Trophoblast cell (in vitro differentiated cells and primary cell): ENCODE measurements at regions not wholly inside any gene's neighbourhood (a gene's known extent, or its start where the extent isn't known, plus 50 kb on each side); places are given as distances from the start of the nearest gene placed in this dataset.

Source experiments
- DNase-seq, 2 donors: peaks; one replicate each; pipeline ENCODE4 v3.0.0-alpha.2; 2016
- H2AFZ ChIP-seq: 2 replicates; pipeline ENCODE4 v1.6.1; 2013; ENCODE audit warnings: low read length, moderate library complexity, mild to moderate bottlenecking; ENCODE audit not compliant: insufficient read depth, poor library complexity
- H2AK5ac ChIP-seq: 2 replicates; pipeline ENCODE4 v1.6.1; 2013; ENCODE audit warnings: mild to moderate bottlenecking, low read length
- H2BK120ac ChIP-seq: 2 replicates; pipeline ENCODE4 v1.6.1; 2013; ENCODE audit warnings: low read length, mild to moderate bottlenecking, moderate library complexity; ENCODE audit not compliant: insufficient read depth, poor library complexity
- H2BK12ac ChIP-seq: 2 replicates; pipeline ENCODE4 v1.6.1; 2013; ENCODE audit warnings: mild to moderate bottlenecking, low read length, moderate library complexity
- H2BK5ac ChIP-seq: 2 replicates; pipeline ENCODE4 v1.6.1; 2013; ENCODE audit warnings: low read length, low read depth, moderate library complexity, mild to moderate bottlenecking; ENCODE audit not compliant: poor library complexity
- H3K14ac ChIP-seq: 2 replicates; pipeline ENCODE4 v1.6.1; 2013; ENCODE audit warnings: mild to moderate bottlenecking, low read length
- H3K18ac ChIP-seq: 2 replicates; pipeline ENCODE4 v1.6.1; 2013; ENCODE audit warnings: mild to moderate bottlenecking, low read length
- H3K23ac ChIP-seq: 2 replicates; pipeline ENCODE4 v1.6.1; 2013; ENCODE audit warnings: low read length
- H3K27ac ChIP-seq: 2 replicates; pipeline ENCODE4 v1.5.1; 2013; ENCODE audit warnings: low read depth, mild to moderate bottlenecking, inconsistent platforms, low read length, moderate library complexity
- H3K27me3 ChIP-seq: 2 replicates; pipeline ENCODE4 v1.6.1; 2013; ENCODE audit warnings: inconsistent platforms, mild to moderate bottlenecking, low read length, moderate library complexity; ENCODE audit not compliant: insufficient read depth
- H3K36me3 ChIP-seq, 2 experiments: 1 replicate in 1 of 2; 2 replicates in 1 of 2; pipeline ENCODE4 v1.6.1; 2013; ENCODE audit warnings: low read length in 2 of 2, mild to moderate bottlenecking in 2 of 2, moderate library complexity in 1 of 2; ENCODE audit not compliant: insufficient read depth in 2 of 2, control insufficient read depth in 1 of 2
- H3K4ac ChIP-seq: 2 replicates; pipeline ENCODE4 v1.6.1; 2013; ENCODE audit warnings: low read depth, mild to moderate bottlenecking, low read length, moderate library complexity
- H3K4me1 ChIP-seq, 2 experiments: 1 replicate in 1 of 2; 2 replicates in 1 of 2; pipeline ENCODE4 v1.6.1; 2013; ENCODE audit warnings: low read length in 2 of 2, mild to moderate bottlenecking in 2 of 2, moderate library complexity in 1 of 2; ENCODE audit not compliant: insufficient read depth in 2 of 2, control insufficient read depth in 1 of 2
- H3K4me2 ChIP-seq: 2 replicates; pipeline ENCODE4 v1.6.1; 2013; ENCODE audit warnings: inconsistent platforms, mild to moderate bottlenecking, low read length, moderate library complexity
- H3K4me3 ChIP-seq: 2 replicates; pipeline ENCODE4 v1.5.1; 2013; ENCODE audit warnings: mild to moderate bottlenecking, low read depth, low read length, inconsistent platforms
- H3K79me1 ChIP-seq: one replicate; pipeline ENCODE4 v1.6.1; 2013; ENCODE audit warnings: low read length
- H3K79me2 ChIP-seq: 2 replicates; pipeline ENCODE4 v1.6.1; 2013; ENCODE audit warnings: low read length, mild to moderate bottlenecking; ENCODE audit not compliant: control insufficient read depth, insufficient read depth, poor library complexity
- H3K9ac ChIP-seq: 2 replicates; pipeline ENCODE4 v1.6.1; 2013; ENCODE audit warnings: mild to moderate bottlenecking, low read length
- H3K9me3 ChIP-seq: 2 replicates; pipeline ENCODE4 v1.6.1; 2013; ENCODE audit warnings: low read depth, mild to moderate bottlenecking, control low read depth, inconsistent platforms, low read length; ENCODE audit not compliant: insufficient read depth
- H4K12ac ChIP-seq: 2 replicates; pipeline ENCODE4 v1.6.1; 2013; ENCODE audit warnings: low read depth, mild to moderate bottlenecking, low read length, moderate library complexity
- H4K8ac ChIP-seq: 2 replicates; pipeline ENCODE4 v1.6.1; 2013; ENCODE audit warnings: low read depth, mild to moderate bottlenecking, low read length, moderate library complexity
- H4K91ac ChIP-seq: one replicate; pipeline ENCODE4 v1.6.1; 2013; ENCODE audit warnings: low read depth, mild to moderate bottlenecking, low read length, moderate library complexity
- WGBS: extraction: QIAGEN DNeasy Blood & Tissue Kit; methylation state at CpG from one replicate; pipeline ENCODE4 v1.1.7; 2013; ENCODE audit warnings: missing lambda C conversion rate; ENCODE audit not compliant: insufficient read length, insufficient coverage; ENCODE audit errors: extremely low coverage; 5-methylcytosine and 5-hydroxymethylcytosine counted together

- no peaks in the 10 kb centered on the region for H3K79me1 ChIP-seq
- H3K27ac ChIP-seq = no peak overlapping the region
- H3K79me2 ChIP-seq = no peaks in the 10 kb centered on the region
- no peak overlapping the region for H3K23ac ChIP-seq
- no peak overlapping the region for H3K4me2 ChIP-seq
- H3K27me3 ChIP-seq = no peaks in the 10 kb centered on the region
- no peak overlapping the region for H2AFZ ChIP-seq
- H3K9me3 ChIP-seq = no peaks in the 10 kb centered on the region
- H3K4ac ChIP-seq = no peak overlapping the region
- WGBS = no CpG with 5 or more reads among the region's 2 CpGs
- no peak overlapping the region for H3K14ac ChIP-seq
- H3K9ac ChIP-seq = no peak overlapping the region
- H2BK5ac ChIP-seq = no peak overlapping the region
- H3K4me3 ChIP-seq = no peak overlapping the region
- no peak overlapping the region for H2AK5ac ChIP-seq
- H4K12ac ChIP-seq = no peak overlapping the region
- no peak overlapping the region for H2BK12ac ChIP-seq
- H3K4me1 ChIP-seq = no peaks in the 10 kb centered on the region
- H4K8ac ChIP-seq = no peak overlapping the region
- H2BK120ac ChIP-seq = no peak overlapping the region
- H3K36me3 ChIP-seq = no peaks in the 10 kb centered on the region
- H3K18ac ChIP-seq = no peak overlapping the region
- DNase-seq = no peak
- no peak overlapping the region for H4K91ac ChIP-seq
These were observed 634.8 kb upstream of the ADGRL2 start for GRCh38 chr1:81165963-81166362.

DNA sequence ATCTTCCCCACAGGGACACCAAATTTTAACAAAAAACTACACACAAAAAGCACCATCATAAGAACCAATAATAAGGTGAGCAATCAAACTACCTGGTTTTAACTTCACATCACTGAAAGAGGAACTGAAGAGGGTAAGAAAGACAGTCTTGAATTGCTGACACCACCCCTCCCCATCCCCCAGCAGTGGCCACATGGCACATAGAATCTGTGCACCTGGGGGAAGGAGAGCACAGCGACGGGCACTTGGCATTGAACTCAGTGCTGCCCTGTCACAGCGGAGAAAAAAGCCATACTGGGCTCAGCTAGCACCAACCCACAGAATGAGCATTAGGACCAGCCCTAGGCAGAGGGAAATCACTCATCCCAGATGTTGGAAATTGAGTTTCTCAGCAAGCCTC is 640.0 kb upstream of the ADGRL2 start:
- Histone ChIP-seq H3K4ac (no peak overlapping the region), H3K4me3 (no peak overlapping the region), H4K8ac (no peak overlapping the region), H2AK5ac (no peak overlapping the region), H2AFZ (no peak overlapping the region), H3K4me1 (peaks cover 0 to 2% of the 10 kb centered on the region in 2 experiments), H4K91ac (no peak overlapping the region), H3K36me3 (no peaks in the 10 kb centered on the region), H4K12ac (no peak overlapping the region), H3K18ac (no peak overlapping the region), H3K27me3 (no peaks in the 10 kb centered on the region), H3K9ac (no peak overlapping the region), H3K79me1 (no peaks in the 10 kb centered on the region), H3K79me2 (no peaks in the 10 kb centered on the region), H3K4me2 (no peak overlapping the region), H2BK12ac (no peak overlapping the region), H3K27ac (no peak overlapping the region), H2BK5ac (no peak overlapping the region), H3K14ac (no peak overlapping the region), H3K9me3 (no peaks in the 10 kb centered on the region), H2BK120ac (no peak overlapping the region), H3K23ac (no peak overlapping the region)
- no peak for DNase-seq
- no CpG with 5 or more reads among the region's 3 CpGs for WGBS

GRCh38 chr1:81158592-81158991 is 642.1 kb upstream of the ADGRL2 start:
- H3K4ac ChIP-seq = no peak overlapping the region
- H4K91ac ChIP-seq = no peak overlapping the region
- no peaks in the 10 kb centered on the region for H3K9me3 ChIP-seq
- H3K27ac ChIP-seq = no peak overlapping the region
- H3K27me3 ChIP-seq = no peaks in the 10 kb centered on the region
- H2BK120ac ChIP-seq = no peak overlapping the region
- H2AK5ac ChIP-seq = no peak overlapping the region
- no peak overlapping the region for H3K18ac ChIP-seq
- H3K79me2 ChIP-seq = no peaks in the 10 kb centered on the region
- H3K79me1 ChIP-seq = no peaks in the 10 kb centered on the region
- H2BK5ac ChIP-seq = no peak overlapping the region
- H2AFZ ChIP-seq = no peak overlapping the region
- no peak overlapping the region for H2BK12ac ChIP-seq
- peaks cover 0 to 2% of the 10 kb centered on the region in 2 experiments for H3K4me1 ChIP-seq
- H3K36me3 ChIP-seq = no peaks in the 10 kb centered on the region
- H3K4me2 ChIP-seq = no peak overlapping the region
- peak in 1 of 2 donors; percentile 42 for DNase-seq
- H4K8ac ChIP-seq = no peak overlapping the region
- no CpG with 5 or more reads among the region's 3 CpGs for WGBS
- H3K14ac ChIP-seq = no peak overlapping the region
- no peak overlapping the region for H3K9ac ChIP-seq
- H3K23ac ChIP-seq = no peak overlapping the region
- H3K4me3 ChIP-seq = no peak overlapping the region
- H4K12ac ChIP-seq = no peak overlapping the region

DNA sequence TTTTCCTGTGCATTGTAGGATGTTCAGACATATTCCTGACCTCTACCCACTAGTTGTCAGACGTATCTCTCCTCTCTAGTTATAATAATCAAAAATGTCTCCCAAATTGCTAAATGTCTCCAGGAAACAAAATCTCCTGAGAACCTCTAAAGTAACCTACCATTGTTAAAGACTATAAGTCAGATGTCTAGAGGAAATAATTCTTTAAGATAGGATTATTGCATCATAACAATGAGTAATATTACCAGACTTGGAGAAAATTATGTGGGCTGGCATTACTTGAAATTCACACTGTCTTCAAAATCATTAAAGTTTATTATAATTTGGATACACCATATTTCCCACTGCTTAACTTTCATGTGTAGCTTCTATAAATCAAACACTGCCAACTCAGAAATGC is 643.0 kb upstream of the ADGRL2 start:
- Histone ChIP-seq H3K9ac (no peak overlapping the region), H3K4me1 (peaks cover 0 to 2% of the 10 kb centered on the region in 2 experiments), H2BK12ac (no peak overlapping the region), H3K14ac (no peak overlapping the region), H3K27ac (no peak overlapping the region), H3K4me2 (no peak overlapping the region), H2AFZ (no peak overlapping the region), H2BK5ac (no peak overlapping the region), H3K79me1 (no peaks in the 10 kb centered on the region), H3K79me2 (no peaks in the 10 kb centered on the region), H3K4me3 (no peak overlapping the region), H2BK120ac (no peak overlapping the region), H3K27me3 (no peaks in the 10 kb centered on the region), H4K8ac (no peak overlapping the region), H3K23ac (no peak overlapping the region), H3K9me3 (no peaks in the 10 kb centered on the region), H4K91ac (no peak overlapping the region), H3K18ac (no peak overlapping the region), H3K36me3 (no peaks in the 10 kb centered on the region), H3K4ac (no peak overlapping the region), H2AK5ac (no peak overlapping the region), H4K12ac (no peak overlapping the region)
- WGBS = no CpG with 5 or more reads among the region's 1 CpG
- DNase-seq = peak in 1 of 2 donors; percentile 40
